ENCODE measurements at regions not wholly inside any gene's neighbourhood (a gene's known extent, or its start where the extent isn't known, plus 50 kb on each side); places are given as distances from the start of the nearest gene placed in this dataset.

- TF ChIP-seq CTCF (IDR thresholded peaks at IDR 0.05 in 2 of 3, conservative IDR thresholded peaks at IDR 0.05 in 1 of 3; ENCODE audit: borderline replicate concordance in 1 of 3, insufficient read depth in 1 of 3, low read depth in 2 of 3, low read length in 2 of 3) = no peak
- TF ChIP-seq, protein P1, sequence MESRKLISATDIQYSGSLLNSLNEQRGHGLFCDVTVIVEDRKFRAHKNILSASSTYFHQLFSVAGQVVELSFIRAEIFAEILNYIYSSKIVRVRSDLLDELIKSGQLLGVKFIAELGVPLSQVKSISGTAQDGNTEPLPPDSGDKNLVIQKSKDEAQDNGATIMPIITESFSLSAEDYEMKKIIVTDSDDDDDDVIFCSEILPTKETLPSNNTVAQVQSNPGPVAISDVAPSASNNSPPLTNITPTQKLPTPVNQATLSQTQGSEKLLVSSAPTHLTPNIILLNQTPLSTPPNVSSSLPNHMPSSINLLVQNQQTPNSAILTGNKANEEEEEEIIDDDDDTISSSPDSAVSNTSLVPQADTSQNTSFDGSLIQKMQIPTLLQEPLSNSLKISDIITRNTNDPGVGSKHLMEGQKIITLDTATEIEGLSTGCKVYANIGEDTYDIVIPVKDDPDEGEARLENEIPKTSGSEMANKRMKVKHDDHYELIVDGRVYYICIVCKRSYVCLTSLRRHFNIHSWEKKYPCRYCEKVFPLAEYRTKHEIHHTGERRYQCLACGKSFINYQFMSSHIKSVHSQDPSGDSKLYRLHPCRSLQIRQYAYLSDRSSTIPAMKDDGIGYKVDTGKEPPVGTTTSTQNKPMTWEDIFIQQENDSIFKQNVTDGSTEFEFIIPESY (IDR thresholded peaks at IDR 0.05; ENCODE audit: extremely low read depth, insufficient replicate concordance, low read length) = no peak
Observed at GRCh38 chr12:114263056-114263805, 142.7 kb downstream of the TBX5 start.
